Astrocyte of the spinal cord (primary cell): ENCODE measurements at regions not wholly inside any gene's neighbourhood (a gene's known extent, or its start where the extent isn't known, plus 50 kb on each side); places are given as distances from the start of the nearest gene placed in this dataset.
"Not testable (repeated sequence)": the region's sequence is repeated elsewhere in the genome, so short reads cannot be mapped to it uniquely, and the experiment has no call there.

Source experiments
- DNase-seq: peaks from one replicate; pipeline ENCODE4 v3.0.0; 2011; ENCODE audit warnings: low read depth, low spot score
- H3K4me3 ChIP-seq: 2 replicates; pipeline ENCODE4 v1.5.1; 2011; ENCODE audit warnings: low read depth, mild to moderate bottlenecking, low read length, moderate library complexity
- CTCF ChIP-seq: IDR thresholded peaks from 2 replicates; pipeline ENCODE4 v1.5.1; 2012; ENCODE audit warnings: low read depth, mild to moderate bottlenecking, low read length, inconsistent platforms
- in situ Hi-C: cut with HindIII; loops from 2 replicates; pipeline ENCODE4 v1.10.0; 2017; ENCODE audit warnings: low sequenced_read_pairs

GRCh38 chr4:189838821-189839497 is 101.7 kb upstream of the FRG1 start:
- no peak for DNase-seq
- H3K4me3 ChIP-seq = no peak overlapping the region
- in situ Hi-C loops = no loop called here
- TF ChIP-seq CTCF = no peak

GRCh38 chr4:189840356-189840755 is 100.3 kb upstream of the FRG1 start:
- DNase-seq = no peak
- in situ Hi-C loops = no loop called here
- TF ChIP-seq CTCF = no peak
- H3K4me3 ChIP-seq = no peak overlapping the region

- TF ChIP-seq CTCF = no peak
- no peak overlapping the region for H3K4me3 ChIP-seq
- no peak for DNase-seq
- in situ Hi-C loops = no loop called here
These were observed 97.2 kb upstream of the FRG1 start for GRCh38 chr4:189843413-189844009.

- no peak for DNase-seq
- no peak overlapping the region for H3K4me3 ChIP-seq
- no peak for TF ChIP-seq CTCF
- in situ Hi-C loops = no loop called here
These were observed 95.4 kb upstream of the FRG1 start for GRCh38 chr4:189845145-189845846.

- in situ Hi-C loops, DNase-seq: not testable (repeated sequence)
These were observed 94.6 kb upstream of the FRG1 start for GRCh38 chr4:189846094-189846493.

GRCh38 chr4:189846608-189847007 is 94.1 kb upstream of the FRG1 start:
- DNase-seq, in situ Hi-C loops, H3K4me3 ChIP-seq: not testable (repeated sequence)

More at GRCh38 chr4:189846094-189846493, 94.6 kb upstream of the FRG1 start:
- H3K4me3 ChIP-seq = not testable (repeated sequence)

- DNase-seq, in situ Hi-C loops, H3K4me3 ChIP-seq: not testable (repeated sequence)
These were observed 92.0 kb upstream of the FRG1 start for GRCh38 chr4:189848672-189849071.

- in situ Hi-C loops = no loop called here
- DNase-seq = no peak
- no peak for TF ChIP-seq CTCF
- no peak overlapping the region for H3K4me3 ChIP-seq
These were observed 90.3 kb upstream of the FRG1 start for GRCh38 chr4:189850239-189850856.
